HG02610 (cell line): ENCODE measurements at regions not wholly inside any gene's neighbourhood (a gene's known extent, or its start where the extent isn't known, plus 50 kb on each side); places are given as distances from the start of the nearest gene placed in this dataset.

ENCODE experiments used
- ATAC-seq: cut with Tn5 transposase; IDR thresholded peaks from one replicate; pipeline ENCODE4 v1.9.1; 2021; ENCODE audit warnings: mild to moderate bottlenecking, moderate library complexity; ENCODE audit not compliant: unreplicated experiment

- no peak for ATAC-seq
Measured at GRCh38 chr2:12194968-12195367, 448.5 kb downstream of the LPIN1 start.

- no peak for ATAC-seq
Measured at GRCh38 chr2:12196495-12196894, 450.1 kb downstream of the LPIN1 start.

- ATAC-seq: no peak
Measured at GRCh38 chr2:12197133-12197532, 450.7 kb downstream of the LPIN1 start.

- no peak for ATAC-seq
Measured at GRCh38 chr2:12199491-12200211, 453.2 kb downstream of the LPIN1 start.

- no peak for ATAC-seq
Measured at GRCh38 chr2:12201369-12201768, 454.9 kb downstream of the LPIN1 start.

- ATAC-seq: no peak
Measured at GRCh38 chr2:12202313-12203075, 456.1 kb downstream of the LPIN1 start.

- no peak for ATAC-seq
Measured at GRCh38 chr2:12203528-12203927, 457.1 kb downstream of the LPIN1 start.

- no peak for ATAC-seq
Measured at GRCh38 chr2:12205086-12205485, 458.7 kb downstream of the LPIN1 start.

- no peak for ATAC-seq
Measured at GRCh38 chr2:12207491-12207890, 461.1 kb downstream of the LPIN1 start.

GRCh38 chr2:12210016-12210933 is 463.8 kb downstream of the LPIN1 start:
- ATAC-seq: no peak

GRCh38 chr2:12211326-12212175 is 465.1 kb downstream of the LPIN1 start:
- ATAC-seq: no peak

GRCh38 chr2:12212841-12213597 is 466.6 kb downstream of the LPIN1 start:
- ATAC-seq: no peak

- no peak for ATAC-seq
Measured at GRCh38 chr2:12217175-12217574, 470.7 kb downstream of the LPIN1 start.

GRCh38 chr2:12219761-12220160 is 473.3 kb downstream of the LPIN1 start:
- no peak for ATAC-seq

GRCh38 chr2:12221584-12221983 is 475.2 kb downstream of the LPIN1 start:
- no peak for ATAC-seq

- no peak for ATAC-seq
Measured at GRCh38 chr2:12222554-12222953, 476.1 kb downstream of the LPIN1 start.

GRCh38 chr2:12223732-12224131 is 477.3 kb downstream of the LPIN1 start:
- no peak for ATAC-seq

- ATAC-seq: no peak
Measured at GRCh38 chr2:12226653-12227052, 480.2 kb downstream of the LPIN1 start.

- ATAC-seq: no peak
Measured at GRCh38 chr2:12227941-12228608, 481.6 kb downstream of the LPIN1 start.
